Ovary (tissue), 7 donors: ENCODE measurements at regions not wholly inside any gene's neighbourhood (a gene's known extent, or its start where the extent isn't known, plus 50 kb on each side); places are given as distances from the start of the nearest gene placed in this dataset.
A peak's percentile ranks its signal among the peaks of the same experiment; 100 is the strongest.

Experiments used
- DNase-seq, 5 donors: peaks; one replicate each; pipeline ENCODE4 v3.0.0-alpha.2; 2019 to 2020
- H3K27ac ChIP-seq, 2 donors: fragments of 200-600 bp; one replicate each; pipeline versions ENCODE4 v1.5.1 to v1.8.0; 2019 to 2022
- H3K27me3 ChIP-seq: fragments of 200-600 bp; one replicate; pipeline ENCODE4 v1.8.0; 2022
- H3K36me3 ChIP-seq: fragments of 200-600 bp; sonication (generic); one replicate; pipeline ENCODE4 v1.5.1; 2019
- H3K4me1 ChIP-seq: one replicate; pipeline ENCODE4 v1.8.1; 2013; ENCODE audit warnings: mild to moderate bottlenecking, moderate library complexity; ENCODE audit not compliant: insufficient read depth
- H3K4me3 ChIP-seq: fragments of 200-600 bp; sonication (generic); one replicate; pipeline ENCODE4 v1.5.1; 2017
- H3K9me3 ChIP-seq, 2 donors: fragments of 200-600 bp in 1 of 2; sonication (generic) in 1 of 2; one replicate each; pipeline versions ENCODE4 v1.5.1 to v1.8.1; 2013 to 2019; ENCODE audit warnings: mild to moderate bottlenecking in 1 of 2, moderate library complexity in 1 of 2
- CTCF ChIP-seq, 3 donors: fragments of 450-650 bp in 2 of 3; fragments of 200-600 bp in 1 of 3; IDR thresholded peaks; one replicate each; pipeline versions ENCODE4 v1.5.1 to v1.8.0; 2016 to 2022; ENCODE audit warnings: antibody characterized with exemption in 3 of 3, mild to moderate bottlenecking in 1 of 3
- EP300 ChIP-seq: sonication (generic); formaldehyde crosslinking; IDR thresholded peaks from one replicate; pipeline ENCODE4 v1.6.1; 2017; ENCODE audit warnings: antibody characterized with exemption
- POLR2A ChIP-seq: fragments of 450-650 bp; IDR thresholded peaks from one replicate; pipeline ENCODE4 v1.6.1; 2017; ENCODE audit warnings: antibody characterized with exemption, mild to moderate bottlenecking, moderate library complexity
- WGBS, 3 donors: extraction: QIAGEN DNeasy Blood & Tissue Kit in 1 of 3; methylation state at CpG; one replicate each; pipeline versions ENCODE4 v1.1.5 to v1.1.7; 2013 to 2017; 5-methylcytosine and 5-hydroxymethylcytosine counted together
- intact Hi-C, 4 donors: fragments of 100-400 bp; cut with DNase I; formaldehyde crosslinking; loops; one replicate each; pipeline versions ENCODE4 v1.11.0 to v1.15.1; 2022 to 2023
- donor health status: DM: no; HTN: no; CAD: no; lungs with moderate emphysema.
- donor health status: DM: no; HTN: no; CAD: no.
- donor health status: Bipolar disorder and iron deficiency.
- donor health status: DM: no; HTN: no; CAD: no.
- donor health status: DM: yes; HTN: yes; CAD: no.

GRCh38 chr1:14259191-14259757, 339.2 kb upstream of the KAZN start:
- H3K9me3 ChIP-seq: no peaks in the 10 kb centered on the region
- WGBS, 3 donors: 13 to 28% (median 23%) methylated on average over 13 of the region's 13 CpGs
- H3K4me3 ChIP-seq: no peak overlapping the region
- no peaks in the 10 kb centered on the region for H3K36me3 ChIP-seq
- no peak overlapping the region for H3K27ac ChIP-seq
- TF ChIP-seq EP300 (no peak), CTCF (IDR thresholded peaks at IDR 0.05) (no peak), POLR2A (no peak)
- no peaks in the 10 kb centered on the region for H3K27me3 ChIP-seq
- intact Hi-C loops: no loop called here
- peaks cover 4% of the 10 kb centered on the region for H3K4me1 ChIP-seq
- DNase-seq: peak; percentile 78 to 93 (median 85)

GRCh38 chr1:14260480-14260879, 338.0 kb upstream of the KAZN start:
- intact Hi-C loops: no loop called here
- Histone ChIP-seq H3K27ac (no peak overlapping the region), H3K27me3 (no peaks in the 10 kb centered on the region), H3K4me1 (peaks cover 4% of the 10 kb centered on the region), H3K9me3 (no peaks in the 10 kb centered on the region), H3K4me3 (no peak overlapping the region), H3K36me3 (no peaks in the 10 kb centered on the region)
- no peak for DNase-seq
- TF ChIP-seq EP300: no peak
- no peak for TF ChIP-seq CTCF (IDR thresholded peaks at IDR 0.05)
- TF ChIP-seq POLR2A: no peak
- WGBS, 3 donors: 93 to 96% (median 94%) methylated on average over 8 of the region's 8 CpGs

- intact Hi-C loops: no loop called here
- Histone ChIP-seq H3K4me1 (peaks cover 4% of the 10 kb centered on the region), H3K36me3 (no peaks in the 10 kb centered on the region), H3K9me3 (no peaks in the 10 kb centered on the region), H3K27me3 (no peaks in the 10 kb centered on the region), H3K4me3 (no peak overlapping the region), H3K27ac (no peak overlapping the region)
- TF ChIP-seq CTCF (IDR thresholded peaks at IDR 0.05): no peak
- TF ChIP-seq POLR2A: no peak
- TF ChIP-seq EP300: no peak
- no peak for DNase-seq
- 75 to 80% (median 80%) methylated on average over 11 of the region's 11 CpGs for WGBS, 3 donors
These were observed 337.1 kb upstream of the KAZN start for GRCh38 chr1:14261395-14261794.

- H3K27me3 ChIP-seq: no peaks in the 10 kb centered on the region
- H3K9me3 ChIP-seq: no peaks in the 10 kb centered on the region
- no peaks in the 10 kb centered on the region for H3K36me3 ChIP-seq
- no peak overlapping the region for H3K4me3 ChIP-seq
- DNase-seq: no peak
- TF ChIP-seq POLR2A (no peak), CTCF (IDR thresholded peaks at IDR 0.05) (no peak), EP300 (no peak)
- peaks cover 4% of the 10 kb centered on the region for H3K4me1 ChIP-seq
- intact Hi-C loops: no loop called here
- H3K27ac ChIP-seq: no peak overlapping the region
- WGBS, 3 donors: 66 to 74% (median 68%) methylated on average over 8 of the region's 8 CpGs
These were observed 335.8 kb upstream of the KAZN start for GRCh38 chr1:14262637-14263036.
